ENCODE measurements at regions not wholly inside any gene's neighbourhood (a gene's known extent, or its start where the extent isn't known, plus 50 kb on each side); places are given as distances from the start of the nearest gene placed in this dataset.

DNA sequence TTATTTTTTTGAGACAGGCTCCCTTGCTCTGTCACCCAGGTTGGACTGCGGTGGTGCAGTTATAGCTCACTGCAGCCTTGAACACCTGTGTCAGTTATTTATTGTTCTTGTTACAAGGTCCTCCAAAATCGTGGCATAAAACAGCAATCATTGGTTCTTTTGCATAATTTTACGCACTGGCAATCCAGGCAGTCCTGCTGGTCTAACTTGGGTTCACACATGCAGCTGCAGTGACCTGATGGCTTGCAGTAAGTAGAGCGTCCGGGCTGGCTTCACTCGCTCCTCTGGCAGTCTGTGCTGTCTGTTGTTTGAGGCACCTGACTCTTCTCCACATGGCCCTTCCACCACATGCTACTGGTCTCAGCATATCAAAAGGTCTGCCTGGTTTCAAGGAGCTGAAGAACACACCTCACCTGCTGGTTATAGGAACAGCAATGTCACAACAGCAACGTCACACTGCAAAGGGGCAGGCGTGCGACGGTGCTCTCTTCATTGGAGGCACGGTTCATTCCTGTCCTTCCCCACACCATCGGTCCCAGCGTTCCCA is 894.6 kb downstream of the TRIML1 start:
- intact Hi-C loops (cut with DNase I), result no loop called here
- DNase-seq, result no peak
- no peak for ATAC-seq
- 86 to 89% methylated on average over 13 of the region's 13 CpGs for WGBS, 2 donors
- no peak overlapping the region for H3K27ac ChIP-seq
- no peaks in the 10 kb centered on the region for H3K4me1 ChIP-seq
- TF ChIP-seq, protein P1, sequence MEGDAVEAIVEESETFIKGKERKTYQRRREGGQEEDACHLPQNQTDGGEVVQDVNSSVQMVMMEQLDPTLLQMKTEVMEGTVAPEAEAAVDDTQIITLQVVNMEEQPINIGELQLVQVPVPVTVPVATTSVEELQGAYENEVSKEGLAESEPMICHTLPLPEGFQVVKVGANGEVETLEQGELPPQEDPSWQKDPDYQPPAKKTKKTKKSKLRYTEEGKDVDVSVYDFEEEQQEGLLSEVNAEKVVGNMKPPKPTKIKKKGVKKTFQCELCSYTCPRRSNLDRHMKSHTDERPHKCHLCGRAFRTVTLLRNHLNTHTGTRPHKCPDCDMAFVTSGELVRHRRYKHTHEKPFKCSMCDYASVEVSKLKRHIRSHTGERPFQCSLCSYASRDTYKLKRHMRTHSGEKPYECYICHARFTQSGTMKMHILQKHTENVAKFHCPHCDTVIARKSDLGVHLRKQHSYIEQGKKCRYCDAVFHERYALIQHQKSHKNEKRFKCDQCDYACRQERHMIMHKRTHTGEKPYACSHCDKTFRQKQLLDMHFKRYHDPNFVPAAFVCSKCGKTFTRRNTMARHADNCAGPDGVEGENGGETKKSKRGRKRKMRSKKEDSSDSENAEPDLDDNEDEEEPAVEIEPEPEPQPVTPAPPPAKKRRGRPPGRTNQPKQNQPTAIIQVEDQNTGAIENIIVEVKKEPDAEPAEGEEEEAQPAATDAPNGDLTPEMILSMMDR (IDR thresholded peaks at IDR 0.05), result no peak
- H3K9me3 ChIP-seq, result no peaks in the 10 kb centered on the region
- H3K4me3 ChIP-seq, result no peak overlapping the region
- H3K27me3 ChIP-seq, result no peaks in the 10 kb centered on the region
- no peaks in the 10 kb centered on the region for H3K36me3 ChIP-seq

DNA sequence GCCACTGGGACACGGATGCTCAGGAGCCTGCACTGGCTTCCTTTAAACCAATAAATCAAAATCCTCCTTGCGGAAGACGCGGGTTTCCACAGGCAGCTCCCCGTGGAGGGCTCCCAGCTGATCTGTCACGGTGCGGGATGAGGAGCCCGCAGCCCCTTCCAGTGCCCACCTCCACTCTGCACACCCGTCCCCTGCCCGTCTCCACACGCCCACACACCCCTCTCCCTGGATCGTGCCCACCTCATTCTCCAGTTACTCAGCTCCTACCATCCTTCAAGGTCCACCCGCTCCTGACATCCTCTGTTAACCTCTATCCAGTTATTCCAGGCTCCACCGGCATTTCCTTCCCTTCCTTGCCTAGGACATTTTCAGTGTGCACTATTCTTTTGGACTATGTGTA is 895.9 kb downstream of the TRIML1 start:
- Histone ChIP-seq H3K36me3 (no peaks in the 10 kb centered on the region), H3K27me3 (no peaks in the 10 kb centered on the region), H3K9me3 (no peaks in the 10 kb centered on the region), H3K4me1 (no peaks in the 10 kb centered on the region), H3K27ac (no peak overlapping the region), H3K4me3 (no peak overlapping the region)
- TF ChIP-seq, protein P1 (IDR thresholded peaks at IDR 0.05), result no peak
- DNase-seq (no peak), ATAC-seq (no peak)
- 90 to 91% methylated on average over 14 of the region's 14 CpGs for WGBS, 2 donors
- intact Hi-C loops (cut with DNase I), result no loop called here

DNA sequence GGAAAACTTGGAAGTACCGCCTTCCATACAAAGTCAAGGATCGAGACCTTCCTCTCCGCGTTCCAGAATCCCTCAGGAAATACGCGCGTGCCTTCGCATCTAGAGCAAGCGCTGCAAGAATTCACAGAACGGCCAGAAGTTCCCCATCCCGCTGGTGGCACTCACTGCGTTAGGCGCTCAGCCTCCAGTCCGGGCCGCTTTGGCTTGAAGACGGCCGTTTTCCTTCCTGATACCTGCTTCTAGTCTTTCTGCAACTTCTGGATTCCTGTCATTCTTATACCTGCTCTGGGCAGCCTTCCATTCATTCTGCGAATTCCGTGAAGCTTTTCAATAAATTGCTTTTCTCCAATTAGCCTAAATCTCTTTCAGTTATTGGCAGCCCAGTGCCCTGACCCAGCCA is 896.4 kb downstream of the TRIML1 start:
- 83 to 90% methylated on average over 19 of the region's 19 CpGs for whole genome bisulfite sequencing, 2 donors
- H3K27ac ChIP-seq, result no peak overlapping the region
- TF ChIP-seq, protein P1 (IDR thresholded peaks at IDR 0.05), result no peak
- no peaks in the 10 kb centered on the region for H3K9me3 ChIP-seq
- DNase-seq (no peak), ATAC-seq (no peak)
- no peaks in the 10 kb centered on the region for H3K4me1 ChIP-seq
- intact Hi-C loops (cut with DNase I), result no loop called here
- H3K4me3 ChIP-seq, result no peak overlapping the region
- H3K27me3 ChIP-seq, result no peaks in the 10 kb centered on the region
- H3K36me3 ChIP-seq, result no peaks in the 10 kb centered on the region

DNA sequence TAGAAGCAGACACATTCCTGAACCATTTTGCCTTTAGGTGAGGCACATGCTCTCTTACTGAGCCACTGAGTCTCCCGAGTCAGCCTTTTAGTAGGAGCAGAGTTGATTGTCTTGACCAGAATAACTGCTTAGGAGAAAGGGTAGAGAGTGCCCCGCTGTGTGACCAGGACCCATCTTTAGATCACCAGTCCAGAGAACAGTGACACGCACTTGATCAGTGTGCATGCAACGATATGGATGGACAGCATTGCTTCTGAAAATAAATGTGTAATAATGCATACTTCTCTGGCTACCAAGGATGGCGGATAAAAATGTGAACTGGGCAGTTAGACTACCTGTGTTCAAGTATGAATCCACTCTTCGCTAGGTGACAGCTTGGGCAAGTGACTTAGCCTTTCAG is 897.7 kb downstream of the TRIML1 start:
- ATAC-seq, result no peak
- H3K4me3 ChIP-seq, result no peak overlapping the region
- WGBS, 2 donors, result 76 to 77% methylated on average over 6 of the region's 6 CpGs
- no peak for DNase-seq
- intact Hi-C loops (cut with DNase I), result no loop called here
- TF ChIP-seq, protein P1 (IDR thresholded peaks at IDR 0.05), result no peak
- H3K27ac ChIP-seq, result no peak overlapping the region
- no peaks in the 10 kb centered on the region for H3K9me3 ChIP-seq
- H3K36me3 ChIP-seq, result no peaks in the 10 kb centered on the region
- no peaks in the 10 kb centered on the region for H3K4me1 ChIP-seq
- no peaks in the 10 kb centered on the region for H3K27me3 ChIP-seq
